ENCODE measurements at regions not wholly inside any gene's neighbourhood (a gene's known extent, or its start where the extent isn't known, plus 50 kb on each side); places are given as distances from the start of the nearest gene placed in this dataset.

DNA sequence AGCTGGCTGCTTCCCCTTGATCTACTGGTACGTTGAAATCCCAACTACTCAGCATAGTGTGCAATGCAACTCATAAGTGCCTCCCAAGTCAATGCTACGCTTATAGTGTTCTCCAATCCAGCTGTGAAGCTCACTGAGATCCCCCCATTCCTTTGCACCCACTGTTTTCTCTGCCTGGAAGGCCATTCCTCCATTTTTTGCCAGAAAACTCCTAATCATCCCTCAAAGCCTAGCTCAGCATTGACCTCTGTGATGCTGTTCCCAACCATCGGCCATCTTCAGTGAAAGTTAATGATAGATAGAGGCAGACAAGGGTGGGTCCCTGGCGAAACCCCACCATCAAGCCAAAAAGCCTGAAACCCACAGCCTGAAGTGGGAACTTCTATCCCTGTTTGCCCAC is 211.0 kb downstream of the ENC1 start:
- TF ChIP-seq, protein P1, sequence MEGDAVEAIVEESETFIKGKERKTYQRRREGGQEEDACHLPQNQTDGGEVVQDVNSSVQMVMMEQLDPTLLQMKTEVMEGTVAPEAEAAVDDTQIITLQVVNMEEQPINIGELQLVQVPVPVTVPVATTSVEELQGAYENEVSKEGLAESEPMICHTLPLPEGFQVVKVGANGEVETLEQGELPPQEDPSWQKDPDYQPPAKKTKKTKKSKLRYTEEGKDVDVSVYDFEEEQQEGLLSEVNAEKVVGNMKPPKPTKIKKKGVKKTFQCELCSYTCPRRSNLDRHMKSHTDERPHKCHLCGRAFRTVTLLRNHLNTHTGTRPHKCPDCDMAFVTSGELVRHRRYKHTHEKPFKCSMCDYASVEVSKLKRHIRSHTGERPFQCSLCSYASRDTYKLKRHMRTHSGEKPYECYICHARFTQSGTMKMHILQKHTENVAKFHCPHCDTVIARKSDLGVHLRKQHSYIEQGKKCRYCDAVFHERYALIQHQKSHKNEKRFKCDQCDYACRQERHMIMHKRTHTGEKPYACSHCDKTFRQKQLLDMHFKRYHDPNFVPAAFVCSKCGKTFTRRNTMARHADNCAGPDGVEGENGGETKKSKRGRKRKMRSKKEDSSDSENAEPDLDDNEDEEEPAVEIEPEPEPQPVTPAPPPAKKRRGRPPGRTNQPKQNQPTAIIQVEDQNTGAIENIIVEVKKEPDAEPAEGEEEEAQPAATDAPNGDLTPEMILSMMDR (IDR thresholded peaks at IDR 0.05; ENCODE audit: insufficient read depth, low read depth, low read length, missing control alignments) = no peak
- DNase-seq (ENCODE audit: low read depth) = no peak

DNA sequence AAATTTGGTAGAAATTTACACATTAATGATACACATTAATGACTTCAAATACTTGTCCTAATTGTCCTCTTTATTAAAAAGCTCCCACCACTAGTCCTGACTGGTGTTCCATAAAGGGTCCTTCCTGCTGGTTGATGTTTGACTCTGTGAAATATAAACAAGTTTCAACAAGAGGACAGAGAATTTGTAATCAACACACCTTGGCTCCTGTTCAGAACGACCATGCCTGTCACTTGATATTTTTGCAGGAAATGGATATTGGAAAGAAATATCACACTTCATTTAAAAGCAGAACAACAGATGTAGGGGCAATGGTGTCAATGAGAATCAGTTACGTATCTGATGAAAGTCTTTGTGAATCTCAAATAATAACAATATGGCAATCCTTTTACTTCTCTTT is 211.7 kb downstream of the ENC1 start:
- no peak for DNase-seq (ENCODE audit: low read depth)
- TF ChIP-seq, protein P1 (IDR thresholded peaks at IDR 0.05; ENCODE audit: insufficient read depth, low read depth, low read length, missing control alignments) = no peak
- no peak overlapping the region for H3K4me3 ChIP-seq (ENCODE audit: low read depth, low read length)

More for the DNA sequence above, 211.0 kb downstream of the ENC1 start:
- H3K4me3 ChIP-seq (ENCODE audit: low read depth, low read length) = no peak overlapping the region

DNA sequence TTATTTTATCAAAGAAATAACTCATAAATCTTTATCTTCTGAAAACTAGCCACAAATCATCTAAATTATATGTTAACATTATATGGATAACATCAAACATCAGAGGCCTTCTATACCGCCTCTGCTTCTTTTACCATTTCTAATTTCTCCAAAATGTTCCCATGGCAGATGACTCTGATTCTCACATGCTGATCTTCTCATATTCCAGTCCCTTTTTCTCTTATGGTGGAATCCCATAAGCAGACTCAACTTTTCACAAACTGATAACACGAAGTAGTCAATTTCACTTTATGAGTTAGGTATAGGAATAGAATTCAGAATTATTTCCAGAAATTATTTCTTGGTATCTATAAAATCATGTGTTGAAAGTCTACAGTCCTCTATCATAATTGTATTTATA is 212.3 kb downstream of the ENC1 start:
- TF ChIP-seq, protein P1 (IDR thresholded peaks at IDR 0.05; ENCODE audit: insufficient read depth, low read depth, low read length, missing control alignments) = no peak
- no peak for DNase-seq (ENCODE audit: low read depth)
- H3K4me3 ChIP-seq (ENCODE audit: low read depth, low read length) = no peak overlapping the region

DNA sequence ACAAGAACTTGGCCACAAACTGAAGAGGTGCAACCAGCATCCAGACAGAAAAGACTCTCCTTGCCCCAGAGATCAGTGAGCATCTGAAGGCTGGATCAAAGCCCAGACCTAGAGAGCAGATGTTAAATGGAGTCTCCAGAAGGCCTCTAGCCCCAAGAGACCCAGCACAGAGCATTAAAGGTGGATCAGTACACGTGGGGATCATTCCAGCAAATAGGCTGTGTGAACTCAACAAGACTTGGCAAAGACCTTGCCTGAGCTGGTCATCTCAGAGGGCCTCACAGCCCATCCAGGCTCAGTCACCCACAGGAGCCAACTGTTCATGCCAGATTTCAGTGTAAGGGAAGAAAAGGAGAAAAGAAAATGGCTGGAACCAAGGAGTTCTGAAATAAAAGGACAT is 214.0 kb downstream of the ENC1 start:
- H3K4me3 ChIP-seq (ENCODE audit: low read depth, low read length) = no peak overlapping the region
- TF ChIP-seq, protein P1 (IDR thresholded peaks at IDR 0.05; ENCODE audit: insufficient read depth, low read depth, low read length, missing control alignments) = no peak
- no peak for DNase-seq (ENCODE audit: low read depth)

DNA sequence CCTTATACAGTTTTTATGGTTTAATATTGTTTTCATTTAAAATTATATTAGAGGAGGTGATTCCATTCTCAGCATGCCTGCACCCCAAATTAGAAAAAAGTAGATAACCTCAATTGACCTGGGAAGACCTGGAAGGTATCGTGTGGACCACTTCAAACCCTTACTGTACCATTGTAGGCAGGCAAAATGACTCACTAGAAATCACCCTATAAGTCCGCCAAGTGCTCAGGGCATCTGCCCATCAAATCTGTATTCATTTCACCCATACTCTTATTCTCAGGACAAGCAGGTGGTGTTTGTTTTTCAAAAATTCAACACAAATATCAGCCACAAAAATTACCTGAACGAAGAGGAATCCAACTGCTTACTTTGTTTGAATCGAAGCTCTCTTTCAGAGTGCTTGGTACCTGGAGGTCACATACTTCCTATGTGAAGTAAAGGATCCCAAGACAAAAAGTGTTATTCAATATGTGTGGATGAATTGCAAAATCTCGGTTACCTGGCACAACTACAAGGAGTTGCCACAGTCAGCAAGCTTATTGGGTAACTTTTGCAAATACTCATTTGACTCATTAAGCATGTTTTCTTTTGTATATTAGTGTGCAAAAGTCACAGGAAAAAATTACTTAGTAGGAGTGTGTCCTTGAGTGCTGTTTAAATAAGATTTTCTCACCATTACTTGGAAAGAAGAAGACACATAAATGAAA is 216.2 kb downstream of the ENC1 start:
- no peak overlapping the region for H3K4me3 ChIP-seq (ENCODE audit: low read depth, low read length)
- TF ChIP-seq, protein P1 (IDR thresholded peaks at IDR 0.05; ENCODE audit: insufficient read depth, low read depth, low read length, missing control alignments) = no peak
- no peak for DNase-seq (ENCODE audit: low read depth)

DNA sequence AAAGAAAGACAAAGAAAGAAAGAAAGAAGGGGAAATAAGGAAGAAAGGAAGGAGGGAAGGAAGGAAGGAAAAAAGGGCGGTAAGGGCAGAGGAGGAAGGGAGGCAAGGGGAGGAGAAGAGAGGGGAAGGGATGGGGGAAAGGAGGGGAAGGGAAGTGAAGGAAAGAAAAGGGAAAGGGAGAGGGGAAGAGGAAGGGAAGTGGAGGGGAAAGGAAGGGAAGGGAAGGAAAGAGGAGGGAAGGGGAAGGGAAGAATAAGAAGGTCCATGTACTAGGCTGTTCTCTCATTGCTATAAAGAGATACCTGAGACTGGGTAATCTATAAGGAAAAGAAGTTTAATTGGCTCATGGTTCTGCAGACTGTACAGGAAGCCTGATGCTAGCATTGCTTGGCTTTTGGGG is 217.1 kb downstream of the ENC1 start:
- TF ChIP-seq, protein P1 (IDR thresholded peaks at IDR 0.05; ENCODE audit: insufficient read depth, low read depth, low read length, missing control alignments) = no peak
- DNase-seq (ENCODE audit: low read depth) = no peak
- no peak overlapping the region for H3K4me3 ChIP-seq (ENCODE audit: low read depth, low read length)

DNA sequence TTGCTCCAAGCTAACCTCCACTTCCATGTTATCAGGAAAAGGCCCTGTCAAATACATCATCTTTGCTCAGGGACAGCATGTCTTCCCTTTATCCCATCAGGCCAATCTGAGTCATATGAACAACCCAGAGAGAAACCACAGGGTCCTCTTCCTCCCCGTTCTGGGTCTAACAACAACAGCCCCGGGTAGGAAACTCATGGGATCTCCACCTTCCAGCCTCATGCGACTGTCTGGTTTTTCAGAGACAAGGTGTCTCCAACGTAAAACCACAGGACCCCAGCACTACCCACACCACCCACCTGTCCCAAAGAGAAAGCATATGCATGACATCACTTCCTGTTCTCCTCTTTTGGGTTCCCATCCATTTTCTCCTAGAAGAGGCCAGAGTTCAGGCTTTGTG is 217.9 kb downstream of the ENC1 start:
- H3K4me3 ChIP-seq (ENCODE audit: low read depth, low read length) = no peak overlapping the region

More for the DNA sequence above, 217.9 kb downstream of the ENC1 start:
- DNase-seq (ENCODE audit: low read depth) = no peak
- TF ChIP-seq, protein P1 (IDR thresholded peaks at IDR 0.05; ENCODE audit: insufficient read depth, low read depth, low read length, missing control alignments) = no peak
